NCI-H1105 (cell line): ENCODE measurements at regions not wholly inside any gene's neighbourhood (a gene's known extent, or its start where the extent isn't known, plus 50 kb on each side); places are given as distances from the start of the nearest gene placed in this dataset.

Experiments
- DNase-seq: peaks from one replicate; lab custom pipeline; 2025; lab: John Stamatoyannopoulos, UW

DNA sequence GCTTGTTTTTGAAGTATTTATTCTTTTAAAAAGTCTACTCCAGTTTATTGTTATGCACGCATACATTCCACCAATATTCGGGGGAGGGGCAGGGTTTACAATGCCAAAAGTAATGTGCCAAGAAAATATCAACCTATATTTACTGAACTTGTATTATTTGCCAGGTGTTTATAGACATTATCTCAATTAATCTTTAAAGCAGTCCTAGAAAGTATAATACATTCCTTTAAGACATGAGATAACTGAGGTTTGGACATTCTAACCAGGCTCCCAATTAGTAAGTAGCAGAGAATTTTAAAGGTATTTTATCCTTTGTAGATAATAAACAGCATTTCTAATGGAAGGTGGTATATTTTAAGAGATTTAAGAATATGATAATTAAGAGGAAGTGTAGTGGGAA, 124.5 kb upstream of the LRIG3 start:
- no peak for DNase-seq

DNA sequence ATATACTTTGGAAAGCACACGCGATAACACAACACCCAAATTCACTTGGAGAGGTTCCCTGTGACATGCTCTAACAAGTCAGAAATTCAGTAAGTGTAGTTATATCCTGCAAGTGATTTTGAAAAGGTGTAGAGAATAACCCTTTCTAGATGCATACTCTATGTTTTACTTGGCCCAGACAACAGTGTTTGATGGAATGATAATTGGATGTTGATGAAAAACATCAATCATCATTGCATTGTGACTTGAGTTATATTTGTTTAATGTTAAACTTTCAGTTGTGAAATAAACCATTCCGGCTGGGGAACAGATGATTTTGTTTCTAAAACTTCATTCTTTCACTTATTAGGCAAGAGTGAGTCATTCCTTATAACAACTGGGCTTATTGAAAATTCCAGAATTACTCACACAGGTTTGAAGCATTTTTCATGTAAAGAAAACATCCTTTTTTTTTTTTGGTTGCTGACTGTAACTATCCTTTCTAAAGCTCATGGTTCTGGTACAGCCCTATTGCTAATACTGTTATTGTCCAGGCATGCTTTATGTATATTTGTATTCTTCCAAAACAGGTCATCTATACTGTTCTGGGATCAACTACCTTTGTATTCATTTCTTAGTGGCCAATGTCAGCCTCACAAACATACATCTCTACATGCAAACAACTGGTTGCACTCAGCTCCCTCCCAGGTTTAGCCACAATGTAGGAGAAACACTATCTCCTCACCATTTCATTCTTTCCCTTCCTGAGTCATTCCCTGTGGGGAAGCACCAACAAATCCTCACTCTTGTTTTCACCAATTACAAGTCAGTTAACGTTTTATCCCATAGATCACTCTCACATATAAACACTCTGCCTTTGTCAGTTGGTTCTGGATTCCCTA, 121.2 kb upstream of the LRIG3 start:
- no peak for DNase-seq

DNA sequence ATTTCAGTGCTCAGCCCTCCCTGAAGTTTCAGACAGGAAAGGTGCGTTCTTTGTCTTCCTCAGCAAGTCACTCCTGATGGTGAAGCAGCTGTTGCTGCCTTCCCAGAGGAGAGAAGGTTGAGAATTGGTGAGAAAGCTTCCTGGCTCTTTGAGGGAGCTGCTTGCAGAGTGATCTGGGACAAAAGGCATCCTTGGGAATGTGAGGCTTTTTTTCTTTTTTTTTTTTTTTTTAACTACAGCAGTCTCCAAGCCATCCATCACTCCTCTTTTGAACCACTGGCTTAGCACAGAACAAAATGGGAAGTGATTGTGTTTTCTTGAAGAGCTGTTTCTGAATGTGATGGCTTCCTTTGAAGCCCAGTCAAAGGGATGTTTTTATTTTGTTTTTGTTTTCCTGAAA, 120.4 kb upstream of the LRIG3 start:
- DNase-seq = peak; percentile 8

DNA sequence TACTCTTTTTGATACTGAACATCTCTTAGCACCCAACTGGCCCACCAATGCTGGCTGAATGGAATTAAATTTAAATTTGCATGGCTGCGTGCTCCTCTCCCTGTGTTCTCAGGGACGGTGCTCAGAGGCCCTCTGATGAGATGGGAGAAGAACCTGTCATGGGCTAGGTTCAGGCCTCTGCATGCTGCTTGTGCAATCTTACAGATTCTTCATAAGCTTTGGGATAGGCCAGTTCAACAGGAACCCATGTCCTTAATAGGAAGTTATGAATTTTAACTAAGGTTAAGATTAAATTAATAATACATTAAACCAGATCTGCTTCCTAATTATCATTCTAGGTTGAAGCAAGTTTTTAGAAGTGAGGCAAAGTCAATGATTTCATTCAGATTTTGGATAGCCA, 119.7 kb upstream of the LRIG3 start:
- DNase-seq = no peak

DNA sequence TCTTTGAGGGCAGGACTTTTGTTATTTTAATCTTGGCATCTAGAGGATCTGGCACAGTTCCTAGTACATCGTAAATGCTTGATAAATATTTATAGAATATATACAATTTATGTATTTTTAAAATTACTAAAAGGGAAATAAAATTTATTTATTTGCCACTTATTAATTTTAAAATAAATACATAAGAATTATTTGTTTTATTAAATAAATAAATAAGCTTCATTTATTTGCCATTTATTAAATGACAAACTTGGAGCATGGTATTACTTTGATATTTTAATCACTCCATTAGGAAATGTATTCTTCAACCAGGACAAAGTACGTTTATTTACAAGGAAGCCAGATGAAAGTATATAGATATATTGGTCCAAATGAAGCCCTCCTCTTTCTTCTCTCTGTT, 118.7 kb upstream of the LRIG3 start:
- no peak for DNase-seq

DNA sequence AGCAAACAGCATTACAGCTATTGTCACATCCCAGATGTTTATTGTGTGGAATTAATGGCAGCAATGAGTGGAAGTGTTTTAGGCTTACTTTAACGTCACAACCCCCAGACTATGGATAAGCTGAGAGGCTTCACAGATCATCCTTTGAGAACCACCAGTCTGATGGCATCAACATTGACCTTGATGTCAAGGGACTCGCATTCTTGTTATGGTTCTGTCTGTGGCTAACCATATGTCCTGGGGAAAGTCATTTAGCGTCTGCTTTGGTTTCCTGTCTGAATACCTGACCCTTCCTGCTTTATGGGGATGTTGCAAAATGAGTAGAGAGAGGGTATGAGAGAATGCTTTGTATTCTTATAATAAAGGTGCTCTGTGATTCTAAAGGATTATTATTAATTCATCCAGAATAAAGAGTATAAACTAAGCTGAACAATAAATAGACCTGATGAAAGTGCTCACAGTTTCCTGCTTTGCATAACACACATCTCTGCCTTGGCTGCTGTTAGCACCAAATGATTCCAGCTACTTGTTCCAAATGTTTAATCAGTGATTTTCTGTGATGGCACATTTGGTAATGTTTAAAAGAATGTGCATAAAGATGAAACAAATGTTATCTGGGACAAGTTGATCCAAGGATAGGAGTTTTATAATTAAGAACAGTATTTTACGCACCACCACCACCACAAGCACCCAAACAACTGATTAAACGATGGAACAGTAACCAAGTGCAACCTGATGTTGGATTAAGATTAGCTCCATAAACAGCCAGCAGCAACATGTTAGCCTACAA, 116.9 kb upstream of the LRIG3 start:
- no peak for DNase-seq

DNA sequence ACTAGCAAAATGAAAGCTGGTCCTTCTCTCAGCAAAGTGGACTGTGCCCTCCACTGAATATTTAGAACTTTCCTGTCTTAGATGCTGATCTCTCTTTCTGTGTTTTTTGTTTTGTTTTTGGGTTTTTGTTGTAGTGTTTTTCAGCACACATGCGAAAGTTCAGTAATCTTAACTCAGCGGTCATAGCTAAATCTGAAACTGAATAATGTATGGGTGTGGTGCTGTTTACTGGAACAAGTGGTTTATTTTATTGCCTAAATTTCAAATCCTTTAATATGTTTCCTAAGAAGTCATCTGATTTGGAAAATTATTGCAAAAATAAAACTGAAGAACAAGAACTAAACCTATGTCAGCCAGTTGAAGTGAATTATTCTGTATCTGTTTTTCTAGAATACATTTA, 116.0 kb upstream of the LRIG3 start:
- DNase-seq = no peak

DNA sequence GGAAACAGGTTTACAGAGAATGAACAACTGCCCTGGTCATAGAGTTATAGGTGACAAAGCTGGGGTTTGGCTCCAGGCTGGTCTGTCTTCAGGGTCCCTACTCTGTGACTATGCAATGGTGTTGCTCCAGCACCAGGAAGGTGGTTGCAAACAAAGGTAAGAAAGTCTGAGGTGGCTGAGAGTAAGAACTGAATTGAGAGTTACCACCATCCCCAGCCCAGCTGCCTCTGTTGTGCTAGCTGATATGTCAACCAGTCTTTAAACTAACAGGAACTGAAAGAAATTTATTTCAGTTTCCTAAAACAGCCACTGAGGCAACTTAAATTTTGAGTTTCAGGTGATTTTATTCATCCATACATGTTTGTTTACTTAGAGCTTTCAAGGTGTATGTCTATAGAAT, 111.0 kb upstream of the LRIG3 start:
- no peak for DNase-seq

DNA sequence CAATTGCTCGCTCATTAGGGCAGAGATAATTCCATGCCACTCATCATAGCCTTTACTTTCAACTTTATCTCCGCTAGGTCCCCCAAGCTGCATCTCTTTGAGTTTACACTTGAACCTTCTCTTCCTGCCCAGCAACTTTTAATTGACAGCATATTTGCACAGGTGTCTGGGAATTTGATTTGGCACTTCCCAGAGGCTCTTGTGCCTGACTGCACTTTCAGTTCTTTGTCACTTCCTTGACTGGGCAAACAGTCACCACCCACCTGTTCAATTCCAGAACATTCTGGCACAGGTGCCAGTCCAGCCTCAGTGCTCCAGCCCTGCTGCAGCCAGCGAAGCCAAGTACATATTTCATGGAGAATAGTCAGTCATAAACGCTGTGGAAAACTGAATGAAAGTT, 110.1 kb upstream of the LRIG3 start:
- no peak for DNase-seq

DNA sequence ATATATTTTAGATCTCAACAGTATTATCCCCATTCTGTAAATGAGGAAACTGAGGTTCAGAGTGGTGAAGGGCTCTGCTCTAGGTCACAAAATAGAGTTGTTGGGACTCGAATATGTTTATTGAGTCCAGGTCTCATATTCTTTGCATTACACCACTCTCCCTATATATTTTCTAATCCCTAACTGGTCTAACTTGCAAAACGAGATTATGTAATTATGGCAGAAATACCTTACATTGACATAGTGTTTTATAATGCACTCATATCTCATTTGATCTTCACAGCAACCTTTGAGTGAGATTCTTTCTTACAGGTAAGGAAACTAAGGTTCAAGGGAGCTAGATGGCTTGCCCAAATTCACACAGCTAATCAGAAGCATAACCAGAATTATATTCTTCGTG, 106.9 kb upstream of the LRIG3 start:
- DNase-seq = no peak

DNA sequence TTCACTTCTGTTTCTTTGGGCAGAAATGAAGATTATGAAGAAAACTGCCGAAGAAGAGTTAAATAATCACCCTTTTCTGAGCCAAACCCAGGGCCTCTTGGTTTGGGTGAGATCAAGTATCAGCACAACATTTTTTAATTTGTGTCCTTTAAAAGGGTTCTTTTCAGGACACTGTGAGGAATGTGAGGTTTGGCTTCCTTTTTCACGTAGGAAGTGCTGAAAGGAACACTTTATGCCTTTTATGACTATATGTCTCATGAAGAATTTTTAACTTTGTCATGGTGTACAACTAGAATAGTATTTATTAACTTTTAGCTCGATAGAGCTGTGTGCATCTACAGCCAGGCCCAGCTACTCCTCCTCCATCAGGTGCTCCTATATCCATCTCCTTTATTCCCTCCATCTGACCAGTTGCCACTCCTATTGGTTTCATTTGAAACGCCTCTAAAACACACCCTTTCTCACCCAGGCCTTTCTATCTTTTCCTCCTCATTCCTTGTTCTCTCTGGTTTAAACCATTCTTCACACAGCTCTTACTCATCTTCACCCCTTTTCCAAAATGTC, 103.6 kb upstream of the LRIG3 start:
- no peak for DNase-seq

DNA sequence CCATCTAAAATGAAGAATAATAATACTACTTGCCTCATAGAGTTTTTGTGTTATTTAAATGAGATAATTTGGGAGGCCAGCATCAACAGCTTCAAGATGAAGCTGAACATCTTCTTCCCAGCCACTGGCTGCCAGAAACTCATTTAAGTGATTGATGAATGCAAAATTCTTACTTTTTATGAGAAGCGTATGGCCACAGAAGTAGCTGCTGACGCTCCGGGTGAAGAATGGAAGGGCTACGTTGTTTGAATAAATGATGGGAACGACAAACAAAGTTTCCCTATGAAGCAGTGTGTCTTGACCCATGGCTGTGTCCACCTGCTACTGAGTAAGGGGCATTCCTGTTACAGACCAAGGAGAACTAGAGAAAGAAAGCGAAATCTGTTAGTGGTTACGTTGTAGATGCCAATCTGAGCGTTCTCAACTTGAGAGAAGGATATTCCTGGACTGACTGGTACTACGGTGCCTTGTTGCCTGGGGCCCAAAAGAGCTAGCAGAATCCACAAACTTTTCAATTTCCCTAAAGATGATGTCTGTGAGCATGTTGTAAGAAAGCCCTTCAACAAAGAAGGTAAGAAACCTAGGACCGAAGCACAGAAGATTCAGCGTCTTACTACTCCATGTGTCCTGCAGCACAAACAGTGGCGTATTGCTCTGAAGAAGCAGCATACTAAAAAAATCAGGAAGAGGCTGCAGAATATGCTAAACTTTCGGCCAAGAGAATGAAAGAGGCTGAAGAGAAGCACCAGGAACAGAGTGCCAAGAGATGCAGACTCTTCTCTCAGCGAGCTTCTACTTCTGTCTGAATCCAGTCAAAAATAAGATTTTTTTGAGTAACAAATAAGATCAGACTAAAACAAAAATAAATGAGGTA, 100.0 kb upstream of the LRIG3 start:
- no peak for DNase-seq

DNA sequence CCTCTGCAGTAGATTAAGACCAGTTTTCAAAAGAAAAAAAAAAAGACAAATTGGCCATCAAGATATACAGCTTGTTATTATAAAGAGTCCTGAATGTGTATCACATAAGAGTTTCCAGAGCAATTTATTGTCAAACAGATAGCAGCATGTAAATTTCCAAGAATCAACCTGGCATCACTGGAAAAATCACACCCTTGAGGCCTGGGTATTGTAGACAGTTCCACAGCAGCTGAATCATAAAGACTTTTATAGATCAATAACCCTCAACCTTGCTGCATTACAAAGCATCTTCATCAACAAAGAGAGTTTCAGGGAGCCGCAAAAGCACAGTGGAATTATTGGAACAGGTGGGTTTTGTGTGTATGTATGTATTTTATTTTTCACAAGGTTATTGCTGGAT, 94.6 kb upstream of the LRIG3 start:
- no peak for DNase-seq

DNA sequence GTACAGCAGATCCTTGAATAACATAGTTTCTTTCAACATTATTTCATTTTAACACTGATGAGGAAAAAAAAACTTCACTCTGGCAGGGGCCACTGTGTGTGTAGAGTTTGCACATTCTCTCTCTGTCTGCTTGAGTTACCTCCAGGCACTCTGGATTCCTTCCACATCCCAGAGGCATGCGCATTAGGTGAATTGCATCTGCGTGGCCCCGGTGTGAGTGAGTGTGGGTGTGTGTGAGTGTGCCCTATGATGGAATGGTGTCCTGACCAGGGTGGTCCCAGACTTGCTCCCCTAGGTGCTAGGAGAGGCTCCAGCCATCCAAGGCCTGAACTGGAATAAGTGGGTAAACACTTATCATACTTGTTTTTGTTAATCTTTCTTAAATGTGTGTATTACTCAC, 90.6 kb upstream of the LRIG3 start:
- DNase-seq = no peak

DNA sequence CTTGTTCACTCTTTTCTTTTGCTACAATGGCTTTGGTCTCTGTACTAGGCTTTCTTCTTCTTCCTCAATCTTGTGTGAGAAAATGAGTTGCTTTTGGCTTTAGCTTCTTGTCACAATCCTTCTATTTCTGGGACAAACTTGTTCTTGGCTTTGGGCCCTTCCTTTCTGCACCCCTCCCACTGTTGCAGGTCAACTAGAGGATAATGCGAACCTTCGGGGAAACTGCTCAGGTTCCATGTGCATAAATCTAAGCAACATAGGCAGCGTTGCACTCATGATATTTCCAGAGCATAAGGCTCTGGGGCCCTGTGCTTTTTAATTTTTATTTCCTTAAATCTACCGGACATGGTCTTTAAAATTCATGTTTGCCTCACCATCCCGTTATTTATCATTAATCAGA, 89.8 kb upstream of the LRIG3 start:
- no peak for DNase-seq

DNA sequence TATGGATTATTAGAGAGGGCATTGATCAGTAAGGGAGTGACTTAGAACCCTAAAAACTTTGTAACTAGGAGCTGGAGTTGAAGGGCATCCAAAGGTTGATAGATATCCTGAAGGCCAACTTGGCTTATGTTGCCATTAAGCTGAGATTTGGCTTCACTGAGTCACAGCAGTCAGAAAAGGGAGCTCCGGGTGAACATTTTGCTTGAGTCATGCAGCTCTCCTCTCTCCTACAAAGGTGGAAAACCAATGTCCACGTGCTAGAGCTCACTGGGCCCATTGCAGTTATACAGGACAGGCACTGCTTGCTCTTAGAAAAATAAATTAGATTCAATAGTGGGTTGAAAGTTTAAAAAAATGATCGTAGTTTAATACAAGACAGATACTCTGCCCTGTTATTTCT, 87.3 kb upstream of the LRIG3 start:
- no peak for DNase-seq

DNA sequence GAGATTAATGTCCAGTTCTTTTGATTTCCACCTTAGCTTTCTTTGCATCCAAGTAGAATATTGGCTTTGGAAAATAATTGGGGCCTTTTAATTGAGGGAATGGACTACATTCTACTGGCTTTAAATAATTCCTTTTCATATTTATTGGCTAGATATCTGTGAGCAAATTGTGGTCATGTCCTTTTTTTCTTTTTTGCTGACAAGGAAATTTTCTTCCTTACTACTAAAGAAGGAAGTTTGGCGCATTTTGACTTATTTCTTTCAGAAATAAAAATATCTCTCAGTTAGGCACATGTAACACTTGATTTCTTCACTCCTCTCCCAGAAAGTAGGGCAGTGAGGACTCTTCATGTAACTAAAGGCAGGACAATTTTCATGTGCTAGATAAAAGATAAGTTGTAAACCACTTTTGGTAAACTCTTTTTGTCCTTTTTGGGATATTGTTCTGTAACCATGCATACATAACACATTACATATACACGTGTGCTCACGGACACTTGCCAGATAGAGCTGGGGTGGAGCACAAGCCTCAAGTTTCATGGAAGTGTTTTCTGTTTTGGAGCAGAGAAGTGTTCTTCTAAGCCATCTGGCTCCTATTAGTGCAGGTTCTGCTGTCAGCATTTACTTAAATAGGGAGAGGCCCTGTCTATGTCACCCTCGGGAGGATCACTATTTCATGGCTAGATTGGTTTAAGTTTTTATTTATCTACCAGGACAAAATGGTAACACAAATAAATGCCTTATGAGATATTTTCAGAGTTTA, 85.1 kb upstream of the LRIG3 start:
- DNase-seq = no peak

DNA sequence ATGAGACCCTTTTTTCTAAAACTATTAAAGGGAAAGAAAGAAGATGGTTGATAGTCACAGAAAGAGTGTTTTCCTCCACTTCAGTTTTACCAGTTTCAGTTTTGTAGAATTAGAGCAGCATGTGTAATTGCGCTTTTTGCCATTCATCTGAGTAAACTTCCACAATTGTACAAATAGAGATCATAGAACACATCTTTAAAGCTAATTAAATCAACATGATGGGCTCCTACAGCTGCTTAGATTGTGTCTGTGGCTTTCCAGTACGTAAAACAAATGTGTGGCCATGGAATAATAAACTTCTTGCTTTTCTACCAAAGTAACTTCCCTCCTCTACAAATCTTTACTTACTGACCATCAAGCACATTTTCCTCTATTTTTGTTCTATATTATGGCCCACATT, 84.2 kb upstream of the LRIG3 start:
- no peak for DNase-seq

DNA sequence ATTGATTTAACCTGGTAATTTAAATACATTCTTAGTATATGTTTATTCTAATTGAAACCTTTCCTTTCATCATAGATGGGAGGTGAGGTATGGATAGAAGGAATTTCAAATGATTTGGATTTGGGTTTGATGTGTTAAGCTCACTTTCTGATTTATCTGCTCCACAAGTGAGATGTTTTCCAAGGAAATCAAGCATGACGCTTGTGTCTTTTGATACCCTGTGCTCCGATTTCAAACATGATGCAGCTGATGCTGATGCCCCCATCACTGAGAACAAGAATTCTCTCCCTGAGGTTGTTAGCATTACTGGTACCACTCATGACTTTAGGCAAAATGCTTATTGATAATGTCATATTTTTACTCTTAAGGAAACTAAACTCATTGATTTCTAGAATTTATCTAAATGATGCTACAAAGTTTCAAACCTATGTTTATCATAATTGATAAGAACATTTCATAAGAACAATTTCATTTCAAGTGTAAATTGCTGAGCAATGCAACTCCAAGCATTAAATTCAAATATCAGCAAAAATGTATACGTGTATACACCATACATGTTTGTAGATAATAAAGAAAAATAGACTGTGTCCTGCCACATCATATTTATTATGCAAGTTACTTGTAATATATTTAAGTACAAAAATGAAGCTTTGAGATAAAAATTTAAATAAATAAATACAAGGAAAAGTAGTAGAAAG, 75.5 kb upstream of the LRIG3 start:
- DNase-seq = no peak

DNA sequence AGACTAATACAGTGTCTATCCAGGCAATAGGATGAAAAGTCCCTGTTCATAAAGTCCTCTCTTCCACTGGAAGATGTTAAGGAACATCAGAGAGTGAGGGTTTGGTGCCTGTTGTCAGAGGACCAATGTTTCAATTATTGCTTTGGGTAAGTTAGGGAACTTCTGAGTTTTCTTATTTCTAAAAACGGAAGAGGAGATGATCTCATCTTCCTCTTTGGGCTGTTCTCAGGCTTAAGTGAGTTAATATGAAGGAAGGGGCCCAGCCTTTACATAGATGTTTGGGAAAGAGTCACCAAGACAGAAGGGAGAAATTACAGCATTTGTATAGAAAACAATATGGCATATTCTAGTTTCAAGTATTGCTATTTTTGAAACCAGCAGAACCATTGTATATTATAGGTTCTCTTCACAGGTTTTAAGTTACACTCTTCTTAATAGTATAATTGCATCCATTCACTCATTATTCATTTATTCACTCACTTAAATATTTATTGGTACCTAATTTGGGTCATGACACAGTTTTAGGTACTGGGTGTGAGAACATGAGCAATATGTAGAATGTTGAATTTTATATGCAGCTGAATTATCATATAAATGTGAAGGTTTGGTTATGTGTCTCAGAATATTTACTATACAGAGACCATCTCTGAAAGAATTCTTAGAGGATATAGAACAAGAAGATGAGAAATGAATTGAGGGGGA, 68.5 kb upstream of the LRIG3 start:
- no peak for DNase-seq
